DND-41 (cell line): ENCODE measurements at regions not wholly inside any gene's neighbourhood (a gene's known extent, or its start where the extent isn't known, plus 50 kb on each side); places are given as distances from the start of the nearest gene placed in this dataset.
"Not testable (repeated sequence)": the region's sequence is repeated elsewhere in the genome, so short reads cannot be mapped to it uniquely, and the experiment has no call there.

ENCODE experiments used
- ATAC-seq: fragments of 200-7000 bp; cut with Tn5 transposase; 3 replicates; pipeline ENCODE4 v1.9.1; 2021; ENCODE audit warnings: low read depth; ENCODE audit not compliant: insufficient read depth
- DNase-seq: peaks from one replicate; pipeline ENCODE4 v3.0.0-alpha.2; 2020
- H2AFZ ChIP-seq: 2 replicates; pipeline ENCODE4 v1.6.0; 2012; ENCODE audit warnings: low read depth, low read length
- H3K27ac ChIP-seq: 2 replicates; pipeline ENCODE4 v1.5.1; 2012; ENCODE audit warnings: low read length, inconsistent platforms
- H3K27me3 ChIP-seq: fragments of 200-600 bp; sonication (generic); 2 replicates; pipeline ENCODE4 v1.6.0; 2012; ENCODE audit warnings: low read length, mild to moderate bottlenecking, inconsistent platforms; ENCODE audit not compliant: insufficient read depth, poor library complexity
- H3K36me3 ChIP-seq: 2 replicates; pipeline ENCODE4 v1.5.1; 2012; ENCODE audit warnings: low read length, inconsistent platforms; ENCODE audit not compliant: insufficient read depth
- H3K4me1 ChIP-seq: 2 replicates; pipeline ENCODE4 v1.5.1; 2012; ENCODE audit warnings: mild to moderate bottlenecking, low read length; ENCODE audit not compliant: insufficient read depth
- H3K4me2 ChIP-seq: 2 replicates; pipeline ENCODE4 v1.6.0; 2012; ENCODE audit warnings: mild to moderate bottlenecking, moderate library complexity, low read length, inconsistent platforms; ENCODE audit not compliant: insufficient read depth
- H3K4me3 ChIP-seq, 2 experiments: fragments of 200-600 bp in 1 of 2; shearing (Covaris generic) in 1 of 2; 2 replicates each; pipeline ENCODE4 v1.5.1; 2012 to 2016; ENCODE audit warnings: inconsistent platforms in 2 of 2, low read length in 2 of 2, mild to moderate bottlenecking in 2 of 2, low read depth in 1 of 2, moderate library complexity in 1 of 2
- H3K79me2 ChIP-seq: 2 replicates; pipeline ENCODE4 v1.6.0; 2012; ENCODE audit warnings: low read length, inconsistent platforms; ENCODE audit not compliant: insufficient read depth
- H3K9ac ChIP-seq: 2 replicates; pipeline ENCODE4 v1.6.0; 2012; ENCODE audit warnings: low read depth, mild to moderate bottlenecking, inconsistent platforms, low read length, moderate library complexity
- H3K9me3 ChIP-seq: 2 replicates; pipeline ENCODE4 v1.5.1; 2012; ENCODE audit warnings: low read length, moderate library complexity, mild to moderate bottlenecking, inconsistent platforms; ENCODE audit not compliant: insufficient read depth, severe bottlenecking
- H4K20me1 ChIP-seq: 2 replicates; pipeline ENCODE4 v1.6.0; 2012; ENCODE audit warnings: low read length; ENCODE audit not compliant: insufficient read depth
- CTCF ChIP-seq: IDR thresholded peaks from 2 replicates; pipeline ENCODE4 v1.5.1; 2012; ENCODE audit warnings: borderline replicate concordance, low read length, moderate library complexity, mild to moderate bottlenecking; ENCODE audit not compliant: poor library complexity, severe bottlenecking; ENCODE audit errors: extremely low read depth
- EZH2 ChIP-seq: IDR thresholded peaks from 3 replicates; pipeline ENCODE4 v1.6.1; 2012; ENCODE audit warnings: borderline replicate concordance, low read depth, mild to moderate bottlenecking, moderate library complexity, low read length, inconsistent platforms; ENCODE audit not compliant: severe bottlenecking

- Histone ChIP-seq H3K4me2 (no peak overlapping the region), H3K4me3 (no peak overlapping the region), H2AFZ (no peak overlapping the region), H3K27me3 (peaks cover 22% of the 10 kb centered on the region), H3K27ac (no peak overlapping the region), H3K79me2 (no peaks in the 10 kb centered on the region), H4K20me1 (no peaks in the 10 kb centered on the region), H3K9me3 (no peaks in the 10 kb centered on the region), H3K9ac (no peak overlapping the region), H3K36me3 (no peaks in the 10 kb centered on the region), H3K4me1 (no peaks in the 10 kb centered on the region)
- ATAC-seq (no peak), DNase-seq (no peak)
- TF ChIP-seq EZH2 (no peak), CTCF (no peak)
Observed at GRCh38 chr2:198273660-198274059, 469.3 kb downstream of the PLCL1 start.

- H3K4me1 ChIP-seq, H3K4me2 ChIP-seq, H3K79me2 ChIP-seq, H3K27ac ChIP-seq, H3K9me3 ChIP-seq, H3K36me3 ChIP-seq, H3K27me3 ChIP-seq, H2AFZ ChIP-seq, H4K20me1 ChIP-seq, DNase-seq, H3K4me3 ChIP-seq, H3K9ac ChIP-seq, ATAC-seq: not testable (repeated sequence)
Observed at GRCh38 chr2:198270157-198270556, 465.8 kb downstream of the PLCL1 start.

GRCh38 chr2:198268519-198268918 is 464.1 kb downstream of the PLCL1 start:
- Histone ChIP-seq H2AFZ (no peak overlapping the region), H3K36me3 (no peaks in the 10 kb centered on the region), H3K4me3 (no peak overlapping the region), H3K27ac (no peak overlapping the region), H3K9me3 (no peaks in the 10 kb centered on the region), H3K79me2 (no peaks in the 10 kb centered on the region), H4K20me1 (no peaks in the 10 kb centered on the region), H3K9ac (no peak overlapping the region), H3K4me2 (no peak overlapping the region), H3K27me3 (peaks cover 5% of the 10 kb centered on the region), H3K4me1 (no peaks in the 10 kb centered on the region)
- ATAC-seq (no peak), DNase-seq (no peak)
- TF ChIP-seq CTCF = no peak
- no peak for TF ChIP-seq EZH2

- H2AFZ ChIP-seq = no peak overlapping the region
- no peak overlapping the region for H3K4me3 ChIP-seq
- ATAC-seq = no peak
- no peaks in the 10 kb centered on the region for H3K79me2 ChIP-seq
- H4K20me1 ChIP-seq = no peaks in the 10 kb centered on the region
- no peak for DNase-seq
- no peak for TF ChIP-seq CTCF
- H3K36me3 ChIP-seq = no peaks in the 10 kb centered on the region
- H3K27me3 ChIP-seq = peaks cover 36% of the 10 kb centered on the region
- H3K9me3 ChIP-seq = no peaks in the 10 kb centered on the region
- H3K4me1 ChIP-seq = no peaks in the 10 kb centered on the region
- H3K27ac ChIP-seq = no peak overlapping the region
- H3K4me2 ChIP-seq = no peak overlapping the region
- no peak overlapping the region for H3K9ac ChIP-seq
Observed at GRCh38 chr2:198259496-198259895, 455.1 kb downstream of the PLCL1 start.
